Bronchial epithelial cell (primary cell): ENCODE measurements at regions not wholly inside any gene's neighbourhood (a gene's known extent, or its start where the extent isn't known, plus 50 kb on each side); places are given as distances from the start of the nearest gene placed in this dataset.
A peak's percentile ranks its signal among the peaks of the same experiment; 100 is the strongest.

Source experiments
- DNase-seq: peaks from one replicate; pipeline ENCODE4 v3.0.0-alpha.2; 2010; ENCODE audit warnings: low read depth
- FAIRE-seq: peaks from 2 replicates; lab custom pipeline; 2011; peaks lifted over from hg19 to GRCh38; lab: Jason Lieb, UNC
- H3K27me3 ChIP-seq: 2 replicates; pipeline ENCODE4 v1.5.1; 2011; ENCODE audit warnings: low read length; ENCODE audit not compliant: control insufficient read depth, insufficient read depth
- H3K36me3 ChIP-seq: 2 replicates; pipeline ENCODE4 v1.5.1; 2011; ENCODE audit warnings: low read length; ENCODE audit not compliant: control insufficient read depth, insufficient read depth
- H3K4me3 ChIP-seq: 2 replicates; pipeline ENCODE4 v1.5.1; 2011; ENCODE audit warnings: mild to moderate bottlenecking, low read depth, low read length, control low read depth
- CTCF ChIP-seq: IDR thresholded peaks from 2 replicates; pipeline ENCODE4 v1.5.1; 2011; ENCODE audit warnings: mild to moderate bottlenecking, moderate library complexity, low read length, control low read depth, inconsistent platforms; ENCODE audit not compliant: insufficient read depth, severe bottlenecking

- TF ChIP-seq CTCF: no peak
- H3K4me3 ChIP-seq: no peak overlapping the region
- no peak for DNase-seq
- FAIRE-seq: no peak
- no peaks in the 10 kb centered on the region for H3K36me3 ChIP-seq
- H3K27me3 ChIP-seq: no peaks in the 10 kb centered on the region
Observed at GRCh38 chr11:101357771-101358170, 226.0 kb downstream of the TRPC6 start.

- no peak for FAIRE-seq
- no peak overlapping the region for H3K4me3 ChIP-seq
- DNase-seq: no peak
- no peaks in the 10 kb centered on the region for H3K27me3 ChIP-seq
- H3K36me3 ChIP-seq: no peaks in the 10 kb centered on the region
- no peak for TF ChIP-seq CTCF
Observed at GRCh38 chr11:101354801-101355200, 225.2 kb upstream of the PGR start.

GRCh38 chr11:101348786-101349185 is 219.2 kb upstream of the PGR start:
- H3K27me3 ChIP-seq: no peaks in the 10 kb centered on the region
- no peak for FAIRE-seq
- TF ChIP-seq CTCF: no peak

GRCh38 chr11:101346591-101346990 is 217.0 kb upstream of the PGR start:
- no peaks in the 10 kb centered on the region for H3K36me3 ChIP-seq
- DNase-seq: peak; percentile 16
- H3K27me3 ChIP-seq: no peaks in the 10 kb centered on the region
- no peak overlapping the region for H3K4me3 ChIP-seq
- FAIRE-seq: no peak
- no peak for TF ChIP-seq CTCF

More at GRCh38 chr11:101348786-101349185, 219.2 kb upstream of the PGR start:
- no peak for DNase-seq
- H3K4me3 ChIP-seq: no peak overlapping the region
- no peaks in the 10 kb centered on the region for H3K36me3 ChIP-seq

- no peak overlapping the region for H3K4me3 ChIP-seq
- DNase-seq (no peak), FAIRE-seq (no peak)
- no peaks in the 10 kb centered on the region for H3K27me3 ChIP-seq
- no peaks in the 10 kb centered on the region for H3K36me3 ChIP-seq
- TF ChIP-seq CTCF: no peak
Observed at GRCh38 chr11:101345891-101346290, 216.3 kb upstream of the PGR start.

GRCh38 chr11:101342307-101342706 is 212.7 kb upstream of the PGR start:
- Histone ChIP-seq H3K27me3 (no peaks in the 10 kb centered on the region), H3K36me3 (no peaks in the 10 kb centered on the region), H3K4me3 (no peak overlapping the region)
- FAIRE-seq (no peak), DNase-seq (no peak)
- no peak for TF ChIP-seq CTCF
